HepG2 (cell line): ENCODE measurements at regions not wholly inside any gene's neighbourhood (a gene's known extent, or its start where the extent isn't known, plus 50 kb on each side); places are given as distances from the start of the nearest gene placed in this dataset.

Experiments
- ATAC-seq: fragments of 200-7000 bp; cut with Tn5 transposase; 3 replicates; pipeline ENCODE4 v1.9.1; 2020; ENCODE audit warnings: mild to moderate bottlenecking, moderate library complexity
- BruUV-seq: library from RNA; stranded (reverse); fragments of 400-500 nt; replicated peaks from 2 replicates; lab custom pipeline; 2021; lab: Mats Ljungman, UMichigan
- CTCF ChIA-PET: fragments of 300-600 bp; formaldehyde crosslinking; extraction: SDS; loops from one replicate; lab custom pipeline; 2021; ENCODE audit warnings: low total read pairs, inconsistent platforms, low intra/inter-chr PET ratio; lab: Yijun Ruan, JAX
- POLR2A ChIA-PET: fragments of 350-600 bp; sonication (Branson Sonifier 250); formaldehyde crosslinking; loops from one replicate; lab custom pipeline; 2020; ENCODE audit warnings: antibody characterized with exemption, inconsistent platforms; lab: Yijun Ruan, JAX
- DNase-seq: peaks from one replicate; pipeline ENCODE4 v3.0.0-alpha.2; 2015; ENCODE audit warnings: low spot score
- FAIRE-seq: peaks from 3 replicates; lab custom pipeline; 2011; peaks lifted over from hg19 to GRCh38; lab: Jason Lieb, UNC
- H2AFZ ChIP-seq: one replicate; pipeline ENCODE4 v1.6.1; 2011; ENCODE audit warnings: low read length, inconsistent platforms
- H3K27ac ChIP-seq: fragments of 300-600 bp; 3 replicates; pipeline ENCODE4 v1.8.0; 2011; ENCODE audit warnings: mixed run types, mild to moderate bottlenecking, mixed read lengths, low read length, inconsistent platforms; ENCODE audit not compliant: insufficient read depth; ENCODE audit errors: extremely low read length
- H3K27me3 ChIP-seq, 2 experiments: fragments of 200-600 bp in 1 of 2; 2 replicates in 1 of 2; 3 replicates in 1 of 2; pipeline versions ENCODE4 v1.6.0 to v1.8.0; 2011; ENCODE audit warnings: low read length in 2 of 2, mild to moderate bottlenecking in 2 of 2, moderate library complexity in 2 of 2, inconsistent platforms in 1 of 2; ENCODE audit not compliant: insufficient read depth in 2 of 2, control insufficient read depth in 1 of 2
- H3K36me3 ChIP-seq, 2 experiments: fragments of 200-600 bp in 1 of 2; replicated peaks in 1 of 2; 2 replicates in 1 of 2; 3 replicates in 1 of 2; pipeline versions ENCODE4 v1.5.1 to v1.8.0; 2011; ENCODE audit warnings: low read length in 2 of 2, inconsistent platforms in 1 of 2; ENCODE audit not compliant: insufficient read depth in 2 of 2, control insufficient read depth in 1 of 2
- H3K4me1 ChIP-seq: 2 replicates; pipeline ENCODE4 v1.5.1; 2012; ENCODE audit warnings: low read length, inconsistent platforms; ENCODE audit not compliant: insufficient read depth
- H3K4me2 ChIP-seq: 2 replicates; pipeline ENCODE4 v1.6.0; 2011; ENCODE audit warnings: low read depth, low read length, inconsistent platforms
- H3K4me3 ChIP-seq, 3 experiments: fragments of 200-600 bp in 1 of 3; sonication (generic), shearing (Covaris generic) in 1 of 3; replicated peaks in 1 of 3; 2 replicates each; pipeline ENCODE4 v1.5.1; 2011 to 2016; ENCODE audit warnings: low read length in 3 of 3, inconsistent platforms in 2 of 3, low read depth in 2 of 3, mild to moderate bottlenecking in 2 of 3, control low read depth in 1 of 3, mixed read lengths in 1 of 3; ENCODE audit not compliant: insufficient read depth in 1 of 3
- H3K79me2 ChIP-seq: one replicate; pipeline ENCODE4 v1.6.1; 2011; ENCODE audit warnings: low read length, inconsistent platforms; ENCODE audit not compliant: insufficient read depth
- H3K9ac ChIP-seq: 2 replicates; pipeline ENCODE4 v1.6.0; 2011; ENCODE audit warnings: mild to moderate bottlenecking, low read depth, low read length, inconsistent platforms; ENCODE audit not compliant: insufficient read depth
- H3K9me3 ChIP-seq: 2 replicates; pipeline ENCODE4 v1.5.1; 2012; ENCODE audit warnings: mild to moderate bottlenecking, low read length
- H4K20me1 ChIP-seq: 2 replicates; pipeline ENCODE4 v1.6.0; 2011; ENCODE audit warnings: inconsistent platforms, mild to moderate bottlenecking, low read length, moderate library complexity; ENCODE audit not compliant: insufficient read depth
- KLF6 ChIP-seq: IDR thresholded peaks from 2 replicates; pipeline ENCODE4 v1.8.0; 2016; ENCODE audit warnings: missing biosample characterization, missing genetic modification reagents
- ZNF775 ChIP-seq: sonication (generic); formaldehyde crosslinking; IDR thresholded peaks from 2 replicates; pipeline ENCODE4 v1.4.0; 2020; ENCODE audit warnings: missing genetic modification reagents, mild to moderate bottlenecking, moderate library complexity, borderline replicate concordance
- WGBS: methylation state at CpG from one replicate; pipeline ENCODE4 v1.1.6; 2017; ENCODE audit warnings: low lambda C conversion rate; 5-methylcytosine and 5-hydroxymethylcytosine counted together
- in situ Hi-C: cut with HindIII; loops from 2 replicates; pipeline ENCODE4 v1.10.0; 2017; ENCODE audit warnings: low pct_unique_long_range_greater_than_20kb; ENCODE audit not compliant: extremely low pct_ligation_motif_present
- intact Hi-C: fragments of 100-400 bp; cut with micrococcal nuclease; formaldehyde crosslinking; loops from one replicate; pipeline ENCODE4 v1.10.0; 2022; ENCODE audit not compliant: unreplicated experiment
- TF ChIP-seq, protein P1 (sequence below): sonication (generic); formaldehyde crosslinking; conservative IDR thresholded peaks from 2 replicates; pipeline ENCODE4 v1.8.1; 2023; ENCODE audit warnings: missing genetic modification reagents
- TF ChIP-seq, protein P2 (sequence below): sonication (generic); formaldehyde crosslinking; IDR thresholded peaks from 2 replicates; pipeline ENCODE4 v1.4.0; 2020; ENCODE audit warnings: missing genetic modification reagents, borderline replicate concordance

- DNase-seq (no peak), ATAC-seq (no peak)
- Histone ChIP-seq H3K4me3 (no peak overlapping the region), H3K36me3 (no peaks in the 10 kb centered on the region), H3K27me3 (peaks cover 2 to 9% of the 10 kb centered on the region in 2 experiments; a peak in 3 of 5 replicates), H3K9me3 (no peaks in the 10 kb centered on the region)
- intact Hi-C loops (no loop called here), in situ Hi-C loops (no loop called here)
- CTCF ChIA-PET = no interaction called here
- POLR2A ChIA-PET = no interaction called here
- no peak for TF ChIP-seq ZNF775
- no peak for TF ChIP-seq KLF6 (CRISPR knock-in tag)
- TF ChIP-seq, all 625 proteins: peak for 0
- Histone ChIP-seq H2AFZ (no peak overlapping the region), H3K4me2 (no peak overlapping the region), H3K27ac (no peak overlapping the region), H4K20me1 (no peaks in the 10 kb centered on the region), H3K9ac (no peak overlapping the region), H3K79me2 (no peaks in the 10 kb centered on the region), H3K4me1 (no peaks in the 10 kb centered on the region)
- no TSS peak for BruUV-seq
- FAIRE-seq = no peak
Observed at GRCh38 chr6:168736039-168736438, 295.1 kb downstream of the SMOC2 start.

DNA sequence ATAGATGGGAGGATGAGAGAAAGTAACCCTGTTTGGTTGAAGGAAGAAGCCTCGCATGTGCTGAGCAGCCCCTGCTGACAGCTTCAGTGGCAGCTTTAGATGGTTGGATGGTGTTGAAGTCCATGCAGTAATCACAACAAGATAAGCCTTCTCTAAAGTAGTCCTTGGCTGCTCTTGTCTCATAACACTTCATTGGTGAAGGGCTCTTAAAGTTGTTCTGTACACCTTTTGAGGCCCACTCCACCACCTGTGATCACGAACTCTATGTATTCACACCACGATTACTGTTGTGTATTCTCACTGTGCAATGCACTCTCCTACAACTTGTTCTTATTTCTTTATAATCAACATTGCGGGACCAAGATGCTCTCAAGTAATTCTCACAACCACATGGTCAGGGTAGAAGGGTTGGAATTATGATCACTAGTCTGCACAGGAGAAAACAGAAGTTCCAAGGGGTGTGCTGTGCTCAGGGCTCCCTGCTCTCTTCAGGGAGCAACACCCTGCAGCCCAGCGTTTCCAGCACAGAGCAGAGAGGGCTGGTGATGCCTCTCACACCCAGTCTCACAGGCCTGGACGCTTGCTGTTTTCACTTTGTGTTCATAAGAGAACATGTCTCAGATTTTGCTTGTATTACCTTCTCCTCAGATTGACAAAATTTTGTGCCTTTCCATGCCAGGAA is 294.4 kb downstream of the SMOC2 start:
- no peaks in the 10 kb centered on the region for H3K36me3 ChIP-seq
- no peak for DNase-seq
- H2AFZ ChIP-seq = no peak overlapping the region
- peaks cover 2 to 16% of the 10 kb centered on the region in 2 experiments; a peak in 2 of 5 replicates for H3K27me3 ChIP-seq
- no peaks in the 10 kb centered on the region for H3K9me3 ChIP-seq
- intact Hi-C loops (no loop called here), in situ Hi-C loops (no loop called here)
- H3K9ac ChIP-seq = no peak overlapping the region
- H3K4me3 ChIP-seq = no peak overlapping the region
- no peaks in the 10 kb centered on the region for H3K4me1 ChIP-seq
- POLR2A ChIA-PET = no interaction called here
- WGBS = 3% methylated on average over 6 of the region's 6 CpGs
- CTCF ChIA-PET = no interaction called here
- ATAC-seq = no peak
- no peak for FAIRE-seq
- no peak overlapping the region for H3K27ac ChIP-seq
- no peaks in the 10 kb centered on the region for H3K79me2 ChIP-seq
- H4K20me1 ChIP-seq = no peaks in the 10 kb centered on the region
- BruUV-seq = no TSS peak
- TF ChIP-seq, protein P1, sequence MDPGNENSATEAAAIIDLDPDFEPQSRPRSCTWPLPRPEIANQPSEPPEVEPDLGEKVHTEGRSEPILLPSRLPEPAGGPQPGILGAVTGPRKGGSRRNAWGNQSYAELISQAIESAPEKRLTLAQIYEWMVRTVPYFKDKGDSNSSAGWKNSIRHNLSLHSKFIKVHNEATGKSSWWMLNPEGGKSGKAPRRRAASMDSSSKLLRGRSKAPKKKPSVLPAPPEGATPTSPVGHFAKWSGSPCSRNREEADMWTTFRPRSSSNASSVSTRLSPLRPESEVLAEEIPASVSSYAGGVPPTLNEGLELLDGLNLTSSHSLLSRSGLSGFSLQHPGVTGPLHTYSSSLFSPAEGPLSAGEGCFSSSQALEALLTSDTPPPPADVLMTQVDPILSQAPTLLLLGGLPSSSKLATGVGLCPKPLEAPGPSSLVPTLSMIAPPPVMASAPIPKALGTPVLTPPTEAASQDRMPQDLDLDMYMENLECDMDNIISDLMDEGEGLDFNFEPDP (CRISPR knock-in tag) = 0 out of 2 replicates have a peak, but pooled peaks have one; percentile 43
- TF ChIP-seq, protein P2, sequence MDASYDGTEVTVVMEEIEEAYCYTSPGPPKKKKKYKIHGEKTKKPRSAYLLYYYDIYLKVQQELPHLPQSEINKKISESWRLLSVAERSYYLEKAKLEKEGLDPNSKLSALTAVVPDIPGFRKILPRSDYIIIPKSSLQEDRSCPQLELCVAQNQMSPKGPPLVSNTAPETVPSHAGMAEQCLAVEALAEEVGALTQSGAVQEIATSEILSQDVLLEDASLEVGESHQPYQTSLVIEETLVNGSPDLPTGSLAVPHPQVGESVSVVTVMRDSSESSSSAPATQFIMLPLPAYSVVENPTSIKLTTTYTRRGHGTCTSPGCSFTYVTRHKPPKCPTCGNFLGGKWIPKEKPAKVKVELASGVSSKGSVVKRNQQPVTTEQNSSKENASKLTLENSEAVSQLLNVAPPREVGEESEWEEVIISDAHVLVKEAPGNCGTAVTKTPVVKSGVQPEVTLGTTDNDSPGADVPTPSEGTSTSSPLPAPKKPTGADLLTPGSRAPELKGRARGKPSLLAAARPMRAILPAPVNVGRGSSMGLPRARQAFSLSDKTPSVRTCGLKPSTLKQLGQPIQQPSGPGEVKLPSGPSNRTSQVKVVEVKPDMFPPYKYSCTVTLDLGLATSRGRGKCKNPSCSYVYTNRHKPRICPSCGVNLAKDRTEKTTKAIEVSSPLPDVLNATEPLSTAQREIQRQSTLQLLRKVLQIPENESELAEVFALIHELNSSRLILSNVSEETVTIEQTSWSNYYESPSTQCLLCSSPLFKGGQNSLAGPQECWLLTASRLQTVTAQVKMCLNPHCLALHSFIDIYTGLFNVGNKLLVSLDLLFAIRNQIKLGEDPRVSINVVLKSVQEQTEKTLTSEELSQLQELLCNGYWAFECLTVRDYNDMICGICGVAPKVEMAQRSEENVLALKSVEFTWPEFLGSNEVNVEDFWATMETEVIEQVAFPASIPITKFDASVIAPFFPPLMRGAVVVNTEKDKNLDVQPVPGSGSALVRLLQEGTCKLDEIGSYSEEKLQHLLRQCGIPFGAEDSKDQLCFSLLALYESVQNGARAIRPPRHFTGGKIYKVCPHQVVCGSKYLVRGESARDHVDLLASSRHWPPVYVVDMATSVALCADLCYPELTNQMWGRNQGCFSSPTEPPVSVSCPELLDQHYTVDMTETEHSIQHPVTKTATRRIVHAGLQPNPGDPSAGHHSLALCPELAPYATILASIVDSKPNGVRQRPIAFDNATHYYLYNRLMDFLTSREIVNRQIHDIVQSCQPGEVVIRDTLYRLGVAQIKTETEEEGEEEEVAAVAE = no peak
- H3K4me2 ChIP-seq = no peak overlapping the region
